Tibial nerve (tissue), 4 donors: ENCODE measurements at regions not wholly inside any gene's neighbourhood (a gene's known extent, or its start where the extent isn't known, plus 50 kb on each side); places are given as distances from the start of the nearest gene placed in this dataset.

ENCODE experiments used
- DNase-seq, 2 donors: peaks; one replicate each; pipeline ENCODE4 v3.0.0-alpha.2; 2019; ENCODE audit warnings: low spot score in 2 of 2
- H3K27ac ChIP-seq, 4 donors: fragments of 200-600 bp; sonication (generic) in 3 of 4; one replicate each; pipeline ENCODE4 v1.5.1; 2017 to 2019; ENCODE audit warnings: mild to moderate bottlenecking in 1 of 4
- H3K27me3 ChIP-seq, 2 donors: fragments of 200-600 bp; sonication (generic) in 1 of 2; one replicate each; pipeline versions ENCODE4 v1.5.1 to v1.6.0; 2017 to 2019
- H3K36me3 ChIP-seq, 3 donors: fragments of 200-600 bp; sonication (generic); one replicate each; pipeline ENCODE4 v1.5.1; 2018 to 2019
- H3K4me1 ChIP-seq, 4 donors: fragments of 200-600 bp; sonication (generic) in 3 of 4; one replicate each; pipeline ENCODE4 v1.5.1; 2017 to 2019
- H3K4me3 ChIP-seq, 4 donors: fragments of 200-600 bp; sonication (generic) in 3 of 4; one replicate each; pipeline ENCODE4 v1.5.1; 2017 to 2019; ENCODE audit warnings: mild to moderate bottlenecking in 1 of 4, moderate library complexity in 1 of 4
- H3K9me3 ChIP-seq, 4 donors: fragments of 200-600 bp; sonication (generic) in 3 of 4; one replicate each; pipeline ENCODE4 v1.5.1; 2017 to 2019
- CTCF ChIP-seq, 5 experiments: fragments of 200-600 bp in 3 of 5; fragments of 450-650 bp in 2 of 5; sonication (generic) in 3 of 5; IDR thresholded peaks; one replicate each; pipeline ENCODE4 v1.5.1; 2016 to 2019; ENCODE audit warnings: antibody characterized with exemption in 5 of 5, mild to moderate bottlenecking in 3 of 5, moderate library complexity in 2 of 5
- EP300 ChIP-seq, 2 donors: sonication (generic); formaldehyde crosslinking; IDR thresholded peaks; one replicate each; pipeline ENCODE4 v1.6.1; 2017; ENCODE audit warnings: antibody characterized with exemption in 2 of 2, mild to moderate bottlenecking in 1 of 2
- POLR2A ChIP-seq, 2 donors: fragments of 450-650 bp; IDR thresholded peaks; one replicate each; pipeline ENCODE4 v1.6.1; 2017; ENCODE audit warnings: antibody characterized with exemption in 2 of 2, mild to moderate bottlenecking in 2 of 2, moderate library complexity in 2 of 2
- WGBS, 2 donors: methylation state at CpG; one replicate each; pipeline ENCODE4 v1.1.5; 2018; 5-methylcytosine and 5-hydroxymethylcytosine counted together

DNA sequence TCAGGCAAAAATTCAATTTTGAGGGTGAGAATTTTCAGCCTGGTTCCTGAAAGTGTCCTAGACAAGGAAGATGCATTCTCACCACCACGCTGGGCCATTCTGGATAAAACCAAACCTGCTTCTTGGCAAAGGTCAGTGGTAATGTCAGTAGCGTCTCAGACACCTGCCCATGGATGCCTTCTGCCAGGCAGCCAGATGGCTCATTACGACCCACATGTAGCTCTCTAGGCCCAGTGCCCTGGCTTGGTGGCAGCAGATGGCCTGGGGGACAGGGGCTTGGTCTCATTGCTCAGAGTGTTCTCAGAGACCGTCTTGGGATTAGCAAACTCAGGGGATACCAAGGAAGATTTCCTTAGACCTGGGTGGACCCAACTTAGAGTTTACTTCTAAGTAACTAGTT, 105.1 kb downstream of the ARF6 start:
- WGBS, 2 donors, result 85 to 91% methylated on average over 3 to 4 of the region's 4 CpGs
- no peak for DNase-seq
- Histone ChIP-seq H3K36me3 (no peaks in the 10 kb centered on the region), H3K4me3 (no peak overlapping the region), H3K27ac (peak overlapping the region in 1 of 4 donors; percentile 88), H3K4me1 (peaks cover 0 to 45% (median 37%) of the 10 kb centered on the region in 4 donors), H3K27me3 (no peaks in the 10 kb centered on the region), H3K9me3 (no peaks in the 10 kb centered on the region)
- TF ChIP-seq EP300 (IDR thresholded peaks at IDR 0.05) (no peak), CTCF (IDR thresholded peaks at IDR 0.05) (no peak), POLR2A (IDR thresholded peaks at IDR 0.05) (no peak)

DNA sequence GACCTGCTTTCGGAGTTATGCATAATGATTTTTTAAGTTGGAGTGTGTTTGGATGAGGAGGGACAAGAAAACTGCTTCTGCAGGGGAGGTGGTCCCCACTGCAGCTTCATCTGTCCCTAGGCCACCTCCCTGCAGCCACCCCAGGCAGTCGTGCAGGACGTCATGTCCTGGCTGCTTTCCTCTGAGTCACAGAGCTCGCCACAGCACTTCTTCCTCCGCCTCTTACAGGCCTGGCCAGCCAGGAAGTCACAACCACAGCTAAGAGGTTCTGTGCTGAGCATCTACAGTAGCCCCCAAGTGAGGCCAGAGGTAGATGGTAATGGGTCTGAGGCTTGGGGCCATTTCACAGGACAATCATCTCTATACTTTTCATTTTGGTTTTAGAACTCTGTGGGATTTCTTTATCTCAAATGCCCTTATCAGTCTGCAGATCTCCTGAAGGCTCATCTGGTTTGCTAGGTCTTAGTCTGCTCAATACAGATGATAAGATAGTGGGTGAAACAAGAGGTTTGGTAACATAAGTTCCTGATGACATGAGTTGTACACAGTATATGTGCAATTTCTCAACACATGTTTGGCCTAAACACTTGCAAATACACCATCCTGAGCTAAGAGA, 106.4 kb downstream of the ARF6 start:
- DNase-seq, result peak; percentile 72 to 77
- H3K4me3 ChIP-seq, result no peak overlapping the region
- peak overlapping the region in 3 of 4 donors; percentile 86 to 88 (median 88) for H3K27ac ChIP-seq
- 42 to 49% methylated on average over 5 of the region's 5 CpGs for WGBS, 2 donors
- TF ChIP-seq POLR2A (IDR thresholded peaks at IDR 0.05), result peak in 1 of 2 donors; percentile 35
- peak in 1 of 2 donors; percentile 60 for TF ChIP-seq EP300 (IDR thresholded peaks at IDR 0.05)
- TF ChIP-seq CTCF (IDR thresholded peaks at IDR 0.05), result no peak
- H3K36me3 ChIP-seq, result no peaks in the 10 kb centered on the region
- H3K9me3 ChIP-seq, result no peaks in the 10 kb centered on the region
- H3K4me1 ChIP-seq, result peaks cover 0 to 55% (median 40%) of the 10 kb centered on the region in 4 donors
- H3K27me3 ChIP-seq, result no peaks in the 10 kb centered on the region

DNA sequence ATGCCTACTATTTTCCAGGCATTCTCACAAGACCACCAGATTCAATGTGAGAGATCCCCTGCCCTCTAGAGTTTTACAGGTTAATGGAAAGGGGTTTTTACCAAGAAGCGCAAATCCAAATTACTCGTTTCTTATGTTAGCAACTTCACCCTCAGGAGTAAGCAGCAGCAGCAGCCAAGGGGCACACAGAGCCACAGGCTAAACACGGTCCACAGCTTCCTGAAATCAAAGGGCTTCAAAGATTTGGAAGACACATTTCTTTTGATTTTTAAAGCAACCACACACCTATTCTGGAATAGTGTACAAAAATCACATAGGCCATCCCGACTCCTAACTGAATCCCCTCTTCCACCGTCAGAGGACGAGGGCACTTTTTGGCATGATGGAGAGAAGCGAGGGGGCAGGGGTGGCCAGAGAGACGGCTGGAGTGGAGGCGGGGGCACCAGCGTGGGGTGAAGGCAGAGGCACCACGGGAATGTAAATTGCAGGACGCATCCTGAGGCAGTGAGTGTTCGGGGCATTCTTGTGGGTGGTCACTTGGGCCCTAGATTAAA, 107.0 kb downstream of the ARF6 start:
- DNase-seq, result no peak
- no peaks in the 10 kb centered on the region for H3K27me3 ChIP-seq
- WGBS, 2 donors, result 34 to 35% methylated on average over 13 of the region's 13 CpGs
- no peak for TF ChIP-seq EP300 (IDR thresholded peaks at IDR 0.05)
- TF ChIP-seq POLR2A (IDR thresholded peaks at IDR 0.05), result no peak
- no peak for TF ChIP-seq CTCF (IDR thresholded peaks at IDR 0.05)
- peak overlapping the region in 1 of 4 donors; percentile 1 for H3K4me3 ChIP-seq
- no peaks in the 10 kb centered on the region for H3K9me3 ChIP-seq
- H3K27ac ChIP-seq, result peak overlapping the region; percentile 21 to 88 (median 87)
- peaks cover 0 to 55% (median 40%) of the 10 kb centered on the region in 4 donors for H3K4me1 ChIP-seq
- H3K36me3 ChIP-seq, result no peaks in the 10 kb centered on the region

- peak in 1 of 2 donors; percentile 42 for DNase-seq
- no peaks in the 10 kb centered on the region for H3K36me3 ChIP-seq
- WGBS, 2 donors, result 19 to 28% methylated on average over 10 of the region's 10 CpGs
- peak overlapping the region in 2 of 4 donors; percentile 1 to 2 for H3K4me3 ChIP-seq
- no peaks in the 10 kb centered on the region for H3K9me3 ChIP-seq
- H3K27ac ChIP-seq, result peak overlapping the region; percentile 21 to 88 (median 87)
- no peak for TF ChIP-seq CTCF (IDR thresholded peaks at IDR 0.05)
- TF ChIP-seq POLR2A (IDR thresholded peaks at IDR 0.05), result no peak
- TF ChIP-seq EP300 (IDR thresholded peaks at IDR 0.05), result peak in 1 of 2 donors; percentile 32
- H3K4me1 ChIP-seq, result peaks cover 0 to 55% (median 40%) of the 10 kb centered on the region in 4 donors
- H3K27me3 ChIP-seq, result no peaks in the 10 kb centered on the region
Observed at GRCh38 chr14:50000380-50001150, 107.7 kb downstream of the ARF6 start.
